ENCODE measurements at regions not wholly inside any gene's neighbourhood (a gene's known extent, or its start where the extent isn't known, plus 50 kb on each side); places are given as distances from the start of the nearest gene placed in this dataset.

DNA sequence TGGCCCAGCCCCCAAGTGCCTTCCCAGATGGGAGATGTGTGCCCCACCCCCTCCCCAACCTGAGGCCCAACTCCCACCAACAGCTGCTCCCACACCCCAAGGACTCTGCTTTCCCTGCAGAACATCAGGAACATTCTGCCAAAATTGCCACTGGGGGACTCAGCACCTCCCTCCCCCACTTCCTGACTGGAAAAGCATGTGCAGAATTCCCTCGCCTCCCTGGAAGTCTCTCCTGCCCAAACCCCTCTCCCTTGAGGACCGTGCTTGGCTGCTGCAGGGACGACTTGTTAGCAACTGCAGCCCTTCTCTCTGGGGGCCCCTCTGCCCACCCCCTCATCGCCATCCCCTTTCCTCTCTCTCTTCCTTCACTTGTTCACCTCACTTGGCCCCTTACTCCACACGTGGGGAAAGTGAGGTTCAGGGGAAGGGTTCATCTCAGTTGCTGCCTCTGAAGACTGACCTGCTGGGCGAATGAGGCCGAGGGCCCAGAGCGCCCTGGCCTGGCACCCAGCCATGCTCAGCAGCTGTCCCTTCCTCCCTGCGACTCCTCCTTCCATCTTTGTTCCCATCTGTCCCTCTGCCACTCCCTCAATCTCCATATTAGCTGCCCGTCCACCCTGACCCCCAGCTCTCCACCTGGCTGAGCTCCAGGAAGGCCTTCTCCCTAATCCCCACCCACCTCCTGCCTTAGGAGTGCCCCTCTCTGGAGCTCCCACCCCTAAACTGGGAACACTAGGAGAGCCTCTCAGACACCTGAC lies 105.1 kb downstream of the CHST1 start:
- TF ChIP-seq, protein P1, sequence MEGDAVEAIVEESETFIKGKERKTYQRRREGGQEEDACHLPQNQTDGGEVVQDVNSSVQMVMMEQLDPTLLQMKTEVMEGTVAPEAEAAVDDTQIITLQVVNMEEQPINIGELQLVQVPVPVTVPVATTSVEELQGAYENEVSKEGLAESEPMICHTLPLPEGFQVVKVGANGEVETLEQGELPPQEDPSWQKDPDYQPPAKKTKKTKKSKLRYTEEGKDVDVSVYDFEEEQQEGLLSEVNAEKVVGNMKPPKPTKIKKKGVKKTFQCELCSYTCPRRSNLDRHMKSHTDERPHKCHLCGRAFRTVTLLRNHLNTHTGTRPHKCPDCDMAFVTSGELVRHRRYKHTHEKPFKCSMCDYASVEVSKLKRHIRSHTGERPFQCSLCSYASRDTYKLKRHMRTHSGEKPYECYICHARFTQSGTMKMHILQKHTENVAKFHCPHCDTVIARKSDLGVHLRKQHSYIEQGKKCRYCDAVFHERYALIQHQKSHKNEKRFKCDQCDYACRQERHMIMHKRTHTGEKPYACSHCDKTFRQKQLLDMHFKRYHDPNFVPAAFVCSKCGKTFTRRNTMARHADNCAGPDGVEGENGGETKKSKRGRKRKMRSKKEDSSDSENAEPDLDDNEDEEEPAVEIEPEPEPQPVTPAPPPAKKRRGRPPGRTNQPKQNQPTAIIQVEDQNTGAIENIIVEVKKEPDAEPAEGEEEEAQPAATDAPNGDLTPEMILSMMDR (conservative IDR thresholded peaks at IDR 0.05; ENCODE audit: low read depth, low read length) = no peak
- TF ChIP-seq RAD21 (IDR thresholded peaks at IDR 0.05; ENCODE audit: low read length) (no peak), POLR2A (IDR thresholded peaks at IDR 0.05; ENCODE audit: low read depth, low read length) (no peak), MXI1 (IDR thresholded peaks at IDR 0.05; ENCODE audit: borderline replicate concordance, low read depth, low read length) (no peak), RCOR1 (IDR thresholded peaks at IDR 0.05; ENCODE audit: insufficient replicate concordance, low read length) (no peak), CEBPB (IDR thresholded peaks at IDR 0.05; ENCODE audit: low read depth, low read length) (no peak), MAFK (IDR thresholded peaks at IDR 0.05; ENCODE audit: low read depth, low read length) (no peak), RFX5 (IDR thresholded peaks at IDR 0.05; ENCODE audit: low read depth, low read length) (no peak), FOS (IDR thresholded peaks at IDR 0.05; ENCODE audit: low read depth, low read length) (no peak), MAZ (IDR thresholded peaks at IDR 0.05; ENCODE audit: borderline replicate concordance, low read depth, low read length) (no peak)
- TF ChIP-seq, protein P2, sequence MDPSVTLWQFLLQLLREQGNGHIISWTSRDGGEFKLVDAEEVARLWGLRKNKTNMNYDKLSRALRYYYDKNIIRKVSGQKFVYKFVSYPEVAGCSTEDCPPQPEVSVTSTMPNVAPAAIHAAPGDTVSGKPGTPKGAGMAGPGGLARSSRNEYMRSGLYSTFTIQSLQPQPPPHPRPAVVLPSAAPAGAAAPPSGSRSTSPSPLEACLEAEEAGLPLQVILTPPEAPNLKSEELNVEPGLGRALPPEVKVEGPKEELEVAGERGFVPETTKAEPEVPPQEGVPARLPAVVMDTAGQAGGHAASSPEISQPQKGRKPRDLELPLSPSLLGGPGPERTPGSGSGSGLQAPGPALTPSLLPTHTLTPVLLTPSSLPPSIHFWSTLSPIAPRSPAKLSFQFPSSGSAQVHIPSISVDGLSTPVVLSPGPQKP (IDR thresholded peaks at IDR 0.05; ENCODE audit: borderline replicate concordance, low read depth, low read length) = no peak

Data from IMR-90 (cell line).